ENCODE measurements at regions not wholly inside any gene's neighbourhood (a gene's known extent, or its start where the extent isn't known, plus 50 kb on each side); places are given as distances from the start of the nearest gene placed in this dataset.

DNA sequence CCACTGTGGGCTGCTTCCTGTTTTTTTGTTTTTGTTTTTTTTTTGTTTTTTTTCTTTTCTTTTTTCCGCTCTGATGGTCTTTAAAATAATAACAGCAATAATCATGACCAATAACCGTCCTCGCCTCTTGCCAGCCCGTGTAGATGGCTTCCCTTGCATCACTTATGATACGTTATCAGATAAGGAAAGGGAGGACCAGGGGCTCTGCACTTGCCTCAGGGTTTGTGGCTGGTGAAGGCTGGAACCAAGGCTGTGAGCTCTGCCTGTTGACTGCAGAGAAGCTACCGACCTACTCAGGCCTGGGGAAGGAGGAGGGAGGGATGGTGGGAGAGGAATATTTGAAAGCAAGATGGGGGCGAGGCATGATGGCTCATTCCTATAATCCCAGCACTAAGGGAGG, 114.0 kb upstream of the SDK2 start:
- TF ChIP-seq ZNF274 (IDR thresholded peaks at IDR 0.05; ENCODE audit: borderline replicate concordance, extremely low read depth, low read length) (no peak), MAFK (IDR thresholded peaks at IDR 0.05; ENCODE audit: low read depth, low read length) (no peak), EZH2 (IDR thresholded peaks at IDR 0.05; ENCODE audit: low read depth, low read length, severe bottlenecking) (no peak), MAX (IDR thresholded peaks at IDR 0.05) (no peak), TAF7 (optimal IDR thresholded peaks at IDR 0.05; ENCODE audit: borderline replicate concordance, low read depth, low read length) (no peak), POLR2A (IDR thresholded peaks at IDR 0.05; ENCODE audit: control extremely low read depth in 1 of 2, low read depth in 2 of 2, low read length in 2 of 2) (no peak), SIX5 (IDR thresholded peaks at IDR 0.05; ENCODE audit: low read depth, low read length) (no peak), RBBP5 (IDR thresholded peaks at IDR 0.05; ENCODE audit: borderline replicate concordance, low read depth, low read length) (no peak), BCL11A (IDR thresholded peaks at IDR 0.05; ENCODE audit: low read depth in 2 of 2, low read length in 2 of 2) (no peak), USF2 (IDR thresholded peaks at IDR 0.05; ENCODE audit: low read length) (no peak)
- TF ChIP-seq, protein P1, sequence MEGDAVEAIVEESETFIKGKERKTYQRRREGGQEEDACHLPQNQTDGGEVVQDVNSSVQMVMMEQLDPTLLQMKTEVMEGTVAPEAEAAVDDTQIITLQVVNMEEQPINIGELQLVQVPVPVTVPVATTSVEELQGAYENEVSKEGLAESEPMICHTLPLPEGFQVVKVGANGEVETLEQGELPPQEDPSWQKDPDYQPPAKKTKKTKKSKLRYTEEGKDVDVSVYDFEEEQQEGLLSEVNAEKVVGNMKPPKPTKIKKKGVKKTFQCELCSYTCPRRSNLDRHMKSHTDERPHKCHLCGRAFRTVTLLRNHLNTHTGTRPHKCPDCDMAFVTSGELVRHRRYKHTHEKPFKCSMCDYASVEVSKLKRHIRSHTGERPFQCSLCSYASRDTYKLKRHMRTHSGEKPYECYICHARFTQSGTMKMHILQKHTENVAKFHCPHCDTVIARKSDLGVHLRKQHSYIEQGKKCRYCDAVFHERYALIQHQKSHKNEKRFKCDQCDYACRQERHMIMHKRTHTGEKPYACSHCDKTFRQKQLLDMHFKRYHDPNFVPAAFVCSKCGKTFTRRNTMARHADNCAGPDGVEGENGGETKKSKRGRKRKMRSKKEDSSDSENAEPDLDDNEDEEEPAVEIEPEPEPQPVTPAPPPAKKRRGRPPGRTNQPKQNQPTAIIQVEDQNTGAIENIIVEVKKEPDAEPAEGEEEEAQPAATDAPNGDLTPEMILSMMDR (IDR thresholded peaks at IDR 0.05; ENCODE audit: control extremely low read depth in 1 of 3, insufficient read depth in 1 of 3, low read depth in 1 of 3, low read length in 3 of 3), result no peak
